ENCODE measurements at regions not wholly inside any gene's neighbourhood (a gene's known extent, or its start where the extent isn't known, plus 50 kb on each side); places are given as distances from the start of the nearest gene placed in this dataset.

DNA sequence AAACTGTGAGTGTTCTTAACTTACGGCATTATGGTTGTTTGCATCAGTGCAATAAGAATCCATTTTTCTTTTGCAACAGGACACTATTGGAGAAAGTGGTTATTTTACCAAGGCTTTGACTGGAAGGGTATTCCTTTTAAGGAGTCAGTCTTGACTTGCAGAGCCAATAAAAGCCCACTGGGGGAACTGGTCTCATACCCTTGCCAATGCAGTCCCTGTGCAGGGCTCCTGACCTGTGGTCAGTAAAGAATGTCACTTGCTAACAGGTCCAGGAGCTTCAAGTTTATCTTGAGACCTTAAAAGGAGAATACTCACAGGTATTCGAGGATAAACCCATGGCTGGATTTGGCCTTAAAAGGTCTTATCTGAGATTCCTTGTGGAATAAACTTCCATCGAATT lies 227.8 kb upstream of the GBE1 start:
- TF ChIP-seq, protein P1, sequence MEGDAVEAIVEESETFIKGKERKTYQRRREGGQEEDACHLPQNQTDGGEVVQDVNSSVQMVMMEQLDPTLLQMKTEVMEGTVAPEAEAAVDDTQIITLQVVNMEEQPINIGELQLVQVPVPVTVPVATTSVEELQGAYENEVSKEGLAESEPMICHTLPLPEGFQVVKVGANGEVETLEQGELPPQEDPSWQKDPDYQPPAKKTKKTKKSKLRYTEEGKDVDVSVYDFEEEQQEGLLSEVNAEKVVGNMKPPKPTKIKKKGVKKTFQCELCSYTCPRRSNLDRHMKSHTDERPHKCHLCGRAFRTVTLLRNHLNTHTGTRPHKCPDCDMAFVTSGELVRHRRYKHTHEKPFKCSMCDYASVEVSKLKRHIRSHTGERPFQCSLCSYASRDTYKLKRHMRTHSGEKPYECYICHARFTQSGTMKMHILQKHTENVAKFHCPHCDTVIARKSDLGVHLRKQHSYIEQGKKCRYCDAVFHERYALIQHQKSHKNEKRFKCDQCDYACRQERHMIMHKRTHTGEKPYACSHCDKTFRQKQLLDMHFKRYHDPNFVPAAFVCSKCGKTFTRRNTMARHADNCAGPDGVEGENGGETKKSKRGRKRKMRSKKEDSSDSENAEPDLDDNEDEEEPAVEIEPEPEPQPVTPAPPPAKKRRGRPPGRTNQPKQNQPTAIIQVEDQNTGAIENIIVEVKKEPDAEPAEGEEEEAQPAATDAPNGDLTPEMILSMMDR (IDR thresholded peaks at IDR 0.05): no peak
- no peak for TF ChIP-seq POLR2A (IDR thresholded peaks at IDR 0.05)

Data from heart left ventricle (tissue), 13 donors.